Hepatocyte (in vitro differentiated cells): ENCODE measurements at regions not wholly inside any gene's neighbourhood (a gene's known extent, or its start where the extent isn't known, plus 50 kb on each side); places are given as distances from the start of the nearest gene placed in this dataset.

Experiments
- CTCF ChIP-seq: fragments of 200-600 bp; sonication (generic); IDR thresholded peaks from 2 replicates; pipeline ENCODE4 v1.5.1; 2016; ENCODE audit warnings: antibody characterized with exemption, mild to moderate bottlenecking; ENCODE audit not compliant: poor library complexity
- EZH2 ChIP-seq: fragments of 200-600 bp; sonication (generic); IDR thresholded peaks from 2 replicates; pipeline ENCODE4 v1.6.1; 2016; ENCODE audit warnings: antibody characterized with exemption, mild to moderate bottlenecking, borderline replicate concordance
- EZH2phosphoT487 ChIP-seq: fragments of 200-600 bp; sonication (generic); IDR thresholded peaks from one replicate; pipeline ENCODE4 v1.6.1; 2018; ENCODE audit warnings: antibody characterized with exemption, mild to moderate bottlenecking, low read depth, moderate library complexity; ENCODE audit not compliant: unreplicated experiment, severe bottlenecking

- TF ChIP-seq EZH2 (no peak), CTCF (no peak), EZH2phosphoT487 (no peak)
Observed at GRCh38 chr5:99029172-99029571, 100.4 kb upstream of the CHD1 start.
